ENCODE measurements at regions not wholly inside any gene's neighbourhood (a gene's known extent, or its start where the extent isn't known, plus 50 kb on each side); places are given as distances from the start of the nearest gene placed in this dataset.
"Not testable (repeated sequence)": the region's sequence is repeated elsewhere in the genome, so short reads cannot be mapped to it uniquely, and the experiment has no call there.

DNA sequence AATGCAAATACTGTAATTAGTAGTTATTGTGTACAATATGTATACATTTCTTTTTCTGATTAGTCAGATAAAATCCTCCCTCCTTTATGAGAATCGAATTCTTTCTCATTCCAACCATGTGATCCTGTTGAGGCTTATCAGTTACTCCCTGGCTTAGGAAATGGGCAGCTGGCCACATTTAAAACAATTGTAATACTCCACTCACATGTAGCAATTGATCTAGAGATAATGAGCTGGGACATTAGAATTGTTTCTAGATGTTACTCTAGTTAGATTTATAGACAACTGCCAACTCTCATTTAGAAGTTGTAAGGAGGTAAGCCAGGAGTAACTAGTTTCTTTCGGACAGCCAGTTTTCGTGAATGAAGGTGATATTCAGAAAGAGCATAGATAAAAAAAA, 859.3 kb upstream of the AADAT start:
- DNase-seq = no peak

DNA sequence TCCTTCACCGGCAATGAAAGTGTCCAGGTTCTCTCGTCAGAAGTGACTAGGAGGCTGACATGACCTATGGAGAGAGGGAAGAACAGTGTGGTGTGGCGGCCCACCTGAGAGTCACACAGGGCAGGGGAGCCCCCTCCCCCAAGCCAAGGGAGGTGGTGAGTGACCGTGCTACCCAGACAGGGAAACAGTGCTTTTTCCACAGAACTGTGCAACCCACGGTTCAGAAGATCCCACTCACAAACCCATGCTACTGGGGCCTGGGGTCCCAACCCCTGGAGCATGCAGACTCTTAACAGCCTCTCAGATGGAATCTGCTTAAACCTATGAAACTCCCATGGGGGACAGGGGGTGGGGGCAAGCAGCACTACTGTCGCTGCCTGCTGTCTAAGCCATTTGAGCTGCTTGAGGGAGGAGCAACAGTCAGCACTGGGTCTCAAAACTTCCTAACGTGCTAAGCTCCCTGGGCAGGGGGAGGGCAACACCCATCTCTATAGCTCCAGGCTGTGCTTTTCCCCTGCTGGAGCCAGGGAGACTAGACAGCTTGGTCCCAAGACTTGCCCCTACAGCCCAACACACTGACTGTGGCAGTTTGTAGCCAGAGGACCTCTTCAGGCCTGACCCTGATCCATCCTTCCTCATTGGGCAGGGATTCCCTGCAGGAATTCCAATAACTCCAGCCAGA, 850.4 kb upstream of the AADAT start:
- no peak for DNase-seq

DNA sequence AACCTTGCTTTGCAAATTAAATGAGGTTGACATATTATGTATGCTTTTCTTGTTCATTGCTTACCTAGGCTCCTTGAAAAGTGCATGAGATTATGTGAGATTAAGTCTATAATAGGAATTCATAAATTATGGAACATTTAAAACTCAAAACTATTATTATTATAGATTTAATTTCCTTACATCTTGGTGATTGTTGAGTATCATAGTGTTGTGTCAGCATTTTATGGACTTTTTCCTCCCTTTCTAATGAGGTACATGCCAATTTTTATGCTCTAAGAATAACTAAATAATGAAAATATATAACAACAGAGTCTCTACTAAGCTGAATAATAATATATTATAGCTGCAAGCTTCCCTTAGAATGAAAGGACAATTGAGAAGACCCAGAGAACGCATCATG, 848.8 kb upstream of the AADAT start:
- no peak for DNase-seq

DNA sequence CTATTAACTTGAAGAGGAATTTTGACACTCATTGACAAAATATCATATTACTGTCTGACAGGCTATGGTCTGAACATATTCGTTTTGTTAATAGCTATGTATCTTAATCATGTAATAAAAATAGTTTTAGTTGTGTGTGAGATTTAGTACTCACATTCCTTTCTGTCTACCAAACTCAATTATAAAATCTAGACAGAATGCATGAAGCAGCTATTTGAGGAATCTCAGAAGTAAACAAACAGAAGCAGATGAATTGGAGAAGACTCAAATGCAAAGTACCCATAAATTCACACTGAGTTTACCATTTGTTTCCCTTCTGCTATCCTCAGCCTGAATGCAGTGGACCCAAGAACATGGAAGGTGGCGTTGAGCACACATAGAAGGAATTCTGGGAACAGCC, 841.6 kb upstream of the AADAT start:
- no peak for DNase-seq

DNA sequence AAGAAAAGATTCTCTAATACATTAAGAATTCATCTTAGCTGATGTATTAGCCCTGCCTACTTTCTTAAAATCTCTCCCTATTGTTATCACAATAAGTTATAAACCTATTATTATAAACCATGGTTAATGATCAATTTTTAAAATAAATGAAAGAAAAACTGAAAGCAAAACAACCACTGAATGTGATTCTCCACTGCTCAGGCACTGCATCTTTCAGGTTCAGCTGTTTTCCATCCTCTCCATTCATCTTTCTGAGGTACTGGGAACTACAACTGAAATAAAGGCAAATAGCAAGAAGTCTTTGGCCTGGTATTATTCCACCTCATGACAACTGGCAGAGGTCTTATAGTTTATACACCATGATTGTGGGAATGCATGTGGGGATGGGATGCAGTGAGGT, 798.9 kb upstream of the AADAT start:
- DNase-seq = no peak

DNA sequence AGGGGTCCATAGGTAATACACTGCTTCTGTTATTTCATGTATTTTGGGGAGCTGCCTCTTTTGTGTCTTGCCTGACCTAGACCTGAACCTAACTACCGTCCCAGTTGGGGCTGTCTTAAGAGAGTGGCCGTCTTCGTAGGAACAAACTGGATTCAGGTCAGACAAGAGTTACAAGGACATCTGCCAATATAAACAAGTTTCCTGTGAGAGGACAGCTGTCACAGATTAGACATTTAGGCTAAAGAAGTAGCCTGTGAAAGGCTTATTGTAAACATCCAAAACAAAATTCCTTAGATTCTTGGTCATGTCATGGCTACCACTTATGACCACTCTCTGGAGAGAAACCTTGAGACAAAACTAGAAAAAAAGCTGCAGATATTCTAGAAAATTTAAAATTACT, 797.6 kb upstream of the AADAT start:
- no peak for DNase-seq

DNA sequence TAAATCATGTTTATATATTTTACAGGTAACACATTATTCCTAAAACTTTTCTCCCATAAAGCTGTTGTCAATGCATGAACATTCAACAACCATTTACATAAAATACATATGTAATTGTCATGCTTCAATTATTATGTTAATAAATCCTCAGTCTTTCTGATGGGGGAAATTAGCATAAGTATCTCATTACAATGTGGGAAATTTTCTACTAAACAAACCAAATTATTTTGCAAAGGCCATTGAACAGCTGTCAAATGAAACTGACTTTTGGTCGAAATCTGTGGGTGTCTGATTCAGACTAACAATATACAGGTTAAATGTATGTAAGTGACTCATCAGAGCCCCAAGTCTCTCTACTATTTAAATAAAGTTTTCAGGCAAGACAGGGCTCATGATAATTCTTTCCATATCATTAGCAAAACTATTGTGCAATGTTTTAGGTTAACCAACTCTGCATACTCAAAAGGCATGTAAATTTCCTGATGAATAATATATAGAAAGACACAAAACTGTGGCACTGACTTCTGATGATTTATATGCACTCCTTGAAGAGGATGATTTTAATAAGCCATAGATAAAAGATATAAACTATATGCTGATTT, 795.3 kb upstream of the AADAT start:
- DNase-seq = no peak

DNA sequence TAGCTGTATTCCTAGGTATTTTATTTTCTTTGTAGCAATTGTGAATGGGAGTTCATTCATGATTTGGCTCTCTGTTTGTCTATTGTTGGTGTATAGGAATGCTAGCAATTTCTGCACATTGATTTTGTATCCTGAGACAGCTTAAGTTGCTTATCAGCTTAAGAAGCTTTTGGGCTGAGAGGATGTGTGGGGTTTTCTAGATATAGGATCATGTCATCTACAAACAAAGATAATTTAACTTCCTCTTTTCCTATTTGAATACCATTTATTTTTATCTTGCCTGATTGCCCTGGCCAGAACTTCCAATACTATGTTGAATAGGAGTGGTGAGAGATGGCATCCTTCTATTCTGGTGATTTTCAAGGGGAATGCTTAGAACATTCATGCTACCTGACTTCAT, 791.9 kb upstream of the AADAT start:
- DNase-seq = not testable (repeated sequence)

DNA sequence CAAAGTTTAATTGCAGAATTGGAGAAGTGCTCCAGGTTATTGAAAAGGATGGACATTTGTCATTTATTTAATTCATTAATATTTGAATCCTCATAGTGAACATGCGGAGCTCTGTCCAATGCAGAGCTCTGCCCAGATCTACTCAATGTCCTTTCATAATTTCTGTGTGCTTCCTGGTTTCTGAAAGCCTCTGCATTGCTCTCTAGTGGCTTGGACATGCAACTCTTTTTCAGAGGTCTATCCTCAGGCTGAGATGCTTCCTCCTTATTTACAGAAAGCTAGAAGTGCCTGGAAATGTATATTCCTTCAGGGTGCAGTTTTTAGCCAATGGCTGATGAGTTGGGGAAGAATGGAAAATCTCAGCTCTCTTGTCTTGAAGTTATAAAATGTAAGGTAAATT, 786.1 kb upstream of the AADAT start:
- no peak for DNase-seq

DNA sequence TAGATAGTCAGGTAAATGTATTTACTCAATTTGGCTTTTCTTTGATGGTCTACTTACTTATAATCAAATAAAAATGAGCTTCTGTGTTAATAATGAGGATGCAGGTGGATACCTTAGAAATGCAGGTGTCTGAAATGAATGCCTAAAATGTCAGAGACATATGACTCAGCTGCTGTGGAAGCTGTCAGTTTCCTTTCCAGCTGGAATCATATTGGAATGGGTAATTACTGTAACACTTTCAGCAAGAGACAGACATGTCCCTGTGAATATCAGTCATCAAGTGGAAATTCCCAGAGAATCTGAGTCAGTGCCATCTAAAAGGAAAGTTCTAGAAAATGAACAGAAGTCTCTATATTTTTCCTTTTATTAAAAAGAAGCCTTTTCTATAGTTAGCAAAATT, 783.0 kb upstream of the AADAT start:
- DNase-seq = no peak

DNA sequence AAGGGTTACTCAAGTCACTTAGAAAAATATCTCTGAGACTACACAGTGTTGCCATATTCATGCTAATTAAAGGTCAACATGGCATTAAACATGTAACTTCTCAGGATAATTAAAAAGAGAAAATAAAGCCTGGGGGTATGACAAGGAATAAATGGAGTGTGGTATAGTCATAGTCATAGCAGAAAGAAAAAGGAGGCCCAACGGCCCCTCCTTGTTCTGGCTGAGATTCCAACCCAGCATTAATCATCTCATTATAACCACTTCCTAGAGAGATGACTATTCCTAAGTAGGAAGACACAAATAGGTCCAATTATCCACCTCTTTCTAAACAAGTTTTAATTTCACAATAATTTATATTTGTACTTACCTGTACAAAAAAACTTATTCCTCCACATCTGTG, 778.4 kb upstream of the AADAT start:
- DNase-seq = no peak

DNA sequence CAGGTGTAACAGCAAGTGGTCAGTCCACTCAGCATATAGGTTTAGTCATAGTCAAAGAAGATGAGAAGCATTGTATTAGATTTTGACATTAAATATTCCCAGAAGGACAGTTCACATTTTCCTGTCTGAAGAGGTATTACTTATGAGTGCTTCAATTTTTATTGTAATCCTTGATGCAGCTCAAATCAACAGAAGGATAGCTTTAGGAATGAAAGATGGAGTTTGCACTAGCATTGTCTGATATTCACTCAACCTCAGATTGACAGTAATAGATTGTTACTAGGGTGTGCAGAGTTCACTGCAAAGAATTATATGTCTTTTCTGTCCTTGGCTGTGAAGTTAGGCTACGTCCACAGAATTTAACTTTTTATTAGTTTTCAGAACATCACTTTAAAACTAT, 764.3 kb upstream of the AADAT start:
- no peak for DNase-seq

DNA sequence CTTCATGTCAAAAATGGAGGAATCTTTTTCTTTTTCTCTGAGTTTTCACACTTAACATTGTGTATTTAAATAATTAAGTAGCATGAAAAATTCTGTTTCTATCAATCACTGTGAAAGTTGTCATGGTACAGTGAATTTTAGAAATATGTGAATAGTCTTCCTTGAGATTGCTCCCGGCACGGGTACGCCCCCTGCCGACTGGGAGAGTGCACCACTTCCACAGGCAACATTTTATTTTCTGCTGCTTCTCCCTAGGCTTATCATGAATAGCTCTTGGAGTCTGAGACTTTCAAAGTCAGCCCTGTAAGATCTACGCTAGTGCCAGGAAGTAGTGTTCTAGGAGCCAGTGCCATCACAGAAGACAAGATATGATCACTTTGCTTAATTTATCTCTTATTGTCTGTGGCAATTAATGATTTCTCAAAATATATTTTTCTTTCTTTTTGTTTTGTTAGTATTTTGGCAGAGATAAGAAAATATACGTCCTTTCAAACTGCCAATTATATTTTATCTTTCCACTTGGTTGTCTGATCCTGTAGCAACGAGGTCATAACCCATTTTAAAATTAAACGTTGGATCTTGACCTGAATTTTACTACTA, 763.8 kb upstream of the AADAT start:
- DNase-seq = no peak

DNA sequence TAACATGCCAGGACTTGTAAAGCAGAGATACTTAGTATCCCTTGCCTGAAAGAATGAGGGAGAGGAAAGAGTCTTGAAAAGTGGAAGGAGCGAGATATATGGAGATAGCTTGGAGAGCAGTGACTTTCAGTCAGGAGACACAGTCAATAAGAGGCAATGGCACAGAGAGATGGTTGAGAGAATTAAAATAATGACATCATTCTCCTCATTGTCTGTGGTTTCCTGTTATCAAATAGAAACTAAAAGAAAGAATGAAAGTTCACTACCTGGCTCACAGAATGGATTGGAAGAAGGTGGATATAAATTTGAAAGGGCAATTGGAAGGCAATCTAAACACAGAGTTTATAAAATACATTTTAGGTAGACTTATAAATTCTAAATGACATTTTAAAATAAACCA, 760.2 kb upstream of the AADAT start:
- no peak for DNase-seq

DNA sequence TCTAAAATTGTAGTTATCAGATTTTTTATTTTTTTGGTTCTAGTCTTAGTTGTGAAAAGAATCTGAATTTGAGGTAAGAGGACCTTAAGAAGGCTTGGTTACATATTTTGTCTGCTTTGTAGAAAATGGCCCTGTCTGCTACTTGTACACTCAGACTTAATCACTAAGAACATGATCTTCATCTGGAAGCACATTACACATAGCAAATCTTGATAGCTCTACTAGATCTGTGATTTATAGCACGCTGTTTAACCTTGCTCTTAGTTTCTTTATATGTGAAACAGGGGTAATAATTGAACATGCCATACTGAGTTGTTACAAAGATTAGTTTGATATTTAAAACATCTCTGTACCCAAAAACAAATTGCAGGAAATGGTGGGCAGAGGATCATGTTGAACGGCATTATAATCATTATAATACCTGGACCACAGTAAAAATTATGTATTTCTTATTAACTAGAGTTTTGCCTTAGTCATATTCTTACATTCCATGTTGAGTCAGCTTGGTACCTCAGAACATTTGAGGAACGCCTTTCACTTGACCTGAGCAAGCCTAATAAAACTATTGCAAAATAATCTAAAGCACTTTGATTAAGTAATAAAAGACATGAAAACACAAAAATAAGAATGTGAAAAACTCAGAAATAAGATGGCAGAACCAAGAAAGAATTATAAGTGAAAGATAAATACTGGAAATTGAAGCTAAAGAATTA, 738.0 kb upstream of the AADAT start:
- no peak for DNase-seq

DNA sequence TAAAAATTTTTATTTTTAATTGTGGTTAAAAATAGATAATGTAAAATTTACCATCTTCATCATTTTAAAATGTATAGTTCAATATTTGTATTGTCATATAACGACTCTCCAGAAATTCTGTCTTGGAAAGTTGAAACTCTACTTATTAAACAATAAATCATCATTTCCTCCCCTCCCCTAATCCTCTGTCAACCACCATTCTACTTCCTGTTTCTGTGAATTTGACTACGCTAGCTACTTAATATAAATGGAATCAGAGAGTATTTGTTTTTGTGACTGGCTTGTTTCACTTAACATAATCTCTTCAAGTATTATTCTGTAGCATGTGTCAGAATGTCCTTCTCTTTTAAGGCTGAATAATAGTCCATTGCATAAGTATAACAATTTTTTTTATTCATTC, 729.0 kb upstream of the AADAT start:
- DNase-seq = no peak

DNA sequence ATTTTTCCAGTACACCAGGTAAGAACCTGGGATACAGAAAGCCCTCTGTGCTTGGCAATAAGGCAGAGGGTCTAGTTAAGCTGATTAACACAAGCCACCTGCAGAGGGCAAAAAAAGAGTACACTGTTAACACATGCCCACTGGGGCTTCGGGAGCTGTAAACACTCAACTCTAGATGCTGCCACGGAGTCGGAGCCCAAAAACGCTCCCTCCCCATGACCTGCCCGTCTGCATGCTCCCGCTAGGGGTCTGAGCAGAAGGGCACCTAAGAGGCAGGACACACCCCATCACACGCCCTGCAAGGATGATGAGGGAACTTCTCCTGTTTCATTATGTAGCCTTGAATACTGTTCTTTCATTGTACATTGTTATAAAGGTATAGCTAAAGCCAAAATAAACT, 715.6 kb upstream of the AADAT start:
- DNase-seq = no peak

DNA sequence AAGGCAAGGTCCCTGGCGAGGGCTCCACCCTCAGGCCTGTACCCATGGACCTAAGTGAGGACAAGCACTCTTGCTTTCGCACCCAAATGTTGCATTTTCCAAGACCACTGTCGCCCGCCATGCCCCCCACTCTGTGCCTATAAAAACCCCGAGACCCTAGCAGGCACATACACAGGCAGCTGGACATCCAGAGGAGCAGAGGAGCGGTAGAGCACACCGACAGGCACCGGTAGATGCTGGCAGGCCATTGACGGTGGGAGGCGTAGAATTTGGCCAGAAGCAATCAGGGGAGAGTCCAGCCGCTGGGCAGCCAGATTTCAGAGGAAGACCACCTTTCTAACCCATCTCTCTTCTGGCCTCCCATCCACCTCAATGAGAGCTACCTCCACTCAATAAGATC, 715.2 kb upstream of the AADAT start:
- DNase-seq = no peak

DNA sequence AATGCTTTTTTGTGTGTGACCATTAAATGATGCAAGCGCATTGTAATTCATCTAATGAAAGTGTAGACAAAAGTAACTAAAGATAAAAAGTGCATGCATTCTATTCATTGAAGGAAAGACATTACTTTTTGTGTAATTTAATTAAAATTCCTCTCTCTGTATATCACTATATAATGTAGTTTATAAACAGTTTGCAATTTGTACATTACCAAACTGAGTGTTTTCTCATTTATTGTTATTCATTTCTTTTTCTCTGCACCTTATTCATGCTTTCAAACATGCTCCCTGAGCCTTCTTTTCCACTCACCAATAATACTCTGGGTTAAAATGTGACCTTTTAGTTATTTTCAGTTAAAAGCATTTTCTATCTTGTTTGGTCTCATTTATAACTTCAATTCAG, 713.7 kb upstream of the AADAT start:
- DNase-seq = no peak

DNA sequence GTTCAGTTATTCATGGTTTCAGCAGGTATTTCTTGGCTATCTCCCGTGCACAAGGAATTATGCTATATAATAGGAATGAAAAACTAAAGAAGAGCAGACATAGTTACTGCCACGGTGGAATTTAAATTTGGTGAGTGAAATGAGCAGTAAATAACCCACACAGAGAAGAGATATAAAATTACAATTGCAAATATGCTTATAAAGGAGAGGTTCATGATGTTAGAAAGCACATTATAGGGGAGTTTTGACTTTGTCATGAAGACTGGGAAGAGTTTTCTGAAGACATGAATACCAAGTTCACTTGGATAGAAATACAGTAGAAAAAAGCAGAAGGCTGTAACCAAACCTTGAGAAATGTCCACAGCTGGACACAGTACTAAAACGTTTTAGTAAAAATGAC, 712.0 kb upstream of the AADAT start:
- DNase-seq = no peak

DNA sequence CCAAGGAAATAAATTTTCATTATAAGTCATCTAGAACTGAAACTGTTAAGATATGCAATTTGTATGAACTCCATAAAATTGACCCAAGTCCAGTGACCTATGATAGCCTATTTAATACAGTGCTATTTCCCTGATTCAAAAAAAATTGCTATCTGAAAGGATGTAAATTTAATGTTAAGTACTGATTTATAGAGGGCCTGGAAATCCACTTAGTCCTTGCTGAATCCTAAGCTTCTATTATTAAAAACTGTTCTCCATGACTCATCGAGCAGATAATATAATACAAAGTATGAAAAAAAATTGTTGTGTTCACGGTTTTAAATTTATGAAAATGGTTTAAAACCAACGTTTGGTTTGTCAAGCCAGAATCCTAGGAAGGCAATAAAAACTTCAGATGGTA, 704.8 kb upstream of the AADAT start:
- no peak for DNase-seq

DNA sequence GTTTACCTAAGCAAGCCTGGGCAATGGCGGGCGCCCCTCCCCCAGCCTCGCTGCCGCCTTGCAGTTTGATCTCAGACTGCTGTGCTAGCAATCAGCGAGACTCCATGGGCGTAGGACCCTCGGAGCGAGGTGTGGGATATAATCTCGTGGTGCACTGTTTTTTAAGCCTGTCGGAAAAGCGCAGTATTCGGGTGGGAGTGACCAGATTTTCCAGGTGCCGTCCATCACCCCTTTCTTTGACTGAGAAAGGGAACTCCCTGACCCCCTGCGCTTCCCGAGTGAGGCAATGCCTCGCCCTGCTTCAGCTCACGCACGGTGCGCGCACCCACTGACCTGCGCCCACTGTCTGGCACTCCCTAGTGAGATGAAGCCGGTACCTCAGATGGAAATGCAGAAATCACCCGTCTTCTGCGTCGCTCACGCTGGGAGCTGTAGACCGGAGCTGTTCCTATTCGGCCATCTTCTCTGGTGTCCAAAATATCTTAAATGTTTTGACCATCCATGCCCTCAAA, 698.8 kb upstream of the AADAT start:
- not testable (repeated sequence) for DNase-seq

DNA sequence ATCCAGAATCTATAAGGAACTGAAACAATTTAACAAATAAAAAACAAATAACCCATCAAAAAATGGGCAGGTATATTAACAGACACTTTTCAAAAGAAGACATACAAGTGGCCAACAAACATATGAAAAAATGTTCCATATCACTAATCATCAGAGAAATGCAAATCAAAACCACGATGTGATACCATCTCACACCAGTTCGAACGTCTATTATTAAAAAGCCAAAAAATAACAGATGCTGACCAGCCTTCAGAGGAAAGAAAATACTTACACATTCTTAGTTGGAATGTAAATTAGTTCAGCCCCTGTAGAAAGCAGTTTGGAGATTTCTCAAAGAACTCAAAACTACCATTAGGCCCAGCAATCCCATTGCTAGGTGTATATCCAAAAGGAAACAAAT, 687.9 kb upstream of the AADAT start:
- no peak for DNase-seq

DNA sequence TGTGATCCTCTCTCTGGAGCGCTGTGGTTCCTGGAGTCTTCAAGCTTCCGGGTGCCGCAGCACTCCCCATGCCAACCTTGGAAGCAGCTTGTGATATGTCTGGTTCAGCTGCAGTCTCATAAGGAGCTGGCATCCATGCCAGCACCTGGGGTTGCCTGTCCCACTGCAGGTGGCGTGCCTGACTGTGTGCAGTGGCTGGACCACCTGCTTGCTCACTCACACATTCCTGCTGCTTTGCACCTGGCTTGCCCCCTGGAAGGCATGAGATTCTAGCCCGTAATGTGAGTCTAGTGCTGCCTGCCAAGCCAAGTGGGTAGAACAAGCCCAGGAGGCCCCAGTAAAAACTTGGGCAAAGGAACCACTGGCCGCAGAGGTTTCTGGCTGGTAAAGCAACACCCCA, 687.2 kb upstream of the AADAT start:
- DNase-seq = no peak

All from NCI-H187 (cell line).